Spleen (tissue), 3 donors: ENCODE measurements at regions not wholly inside any gene's neighbourhood (a gene's known extent, or its start where the extent isn't known, plus 50 kb on each side); places are given as distances from the start of the nearest gene placed in this dataset.

Source experiments
- POLR2A ChIP-seq, 3 donors: fragments of 450-650 bp; IDR thresholded peaks; one replicate each; pipeline ENCODE4 v1.5.1; 2017; ENCODE audit warnings: antibody characterized with exemption in 3 of 3, mild to moderate bottlenecking in 1 of 3
- POLR2AphosphoS5 ChIP-seq, 3 donors: sonication (generic); formaldehyde crosslinking; IDR thresholded peaks; one replicate each; pipeline ENCODE4 v1.5.1; 2017; ENCODE audit warnings: antibody characterized with exemption in 3 of 3

DNA sequence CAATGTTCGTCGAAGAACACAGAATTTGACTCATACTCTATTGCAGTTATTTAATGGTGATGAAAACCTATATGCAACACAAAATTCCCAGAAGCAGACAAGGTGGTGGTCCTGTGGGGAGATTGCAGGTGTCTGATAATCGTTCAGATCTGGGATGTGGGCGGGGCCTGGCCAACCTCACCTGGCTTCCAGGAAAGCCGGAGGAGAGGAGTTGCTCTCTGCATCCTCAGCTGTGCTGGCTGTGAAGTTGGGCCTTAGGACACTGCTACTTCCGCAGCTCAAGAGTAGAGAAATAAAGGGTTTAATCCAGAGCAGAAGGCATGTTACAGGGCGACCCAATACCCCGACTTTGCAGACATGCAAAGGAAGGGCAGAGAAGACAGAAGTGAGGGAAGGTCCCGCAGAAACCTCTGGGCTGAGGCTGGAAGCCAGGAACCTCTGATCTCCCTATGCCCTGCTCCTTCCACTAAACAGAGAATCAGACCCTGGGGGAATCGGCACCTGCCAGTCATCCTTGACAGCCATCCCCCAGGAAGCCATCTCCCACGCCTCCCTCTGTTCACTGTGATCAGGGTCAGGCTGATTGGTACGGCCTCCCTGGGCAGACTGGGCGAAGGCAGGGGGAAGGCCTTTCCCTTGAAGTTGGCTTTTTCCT, 590.3 kb downstream of the AJAP1 start:
- TF ChIP-seq POLR2AphosphoS5 (IDR thresholded peaks at IDR 0.05) (no peak), POLR2A (IDR thresholded peaks at IDR 0.05) (no peak)
